GM10266 (cell line): ENCODE measurements at regions not wholly inside any gene's neighbourhood (a gene's known extent, or its start where the extent isn't known, plus 50 kb on each side); places are given as distances from the start of the nearest gene placed in this dataset.

Experiments
- DNase-seq: peaks from one replicate; pipeline ENCODE4 v3.0.0; 2012; ENCODE audit errors: extremely low spot score
- CTCF ChIP-seq: IDR thresholded peaks from 2 replicates; pipeline ENCODE4 v1.5.1; 2012; ENCODE audit warnings: mild to moderate bottlenecking, low read depth; ENCODE audit not compliant: control insufficient read depth, insufficient read depth; ENCODE audit errors: missing control alignments

- no peak for DNase-seq
These were observed 57.8 kb upstream of the SDK1 start for GRCh38 chr7:3243256-3243655.

GRCh38 chr7:3243680-3244079 is 57.4 kb upstream of the SDK1 start:
- no peak for DNase-seq

More at GRCh38 chr7:3243256-3243655, 57.8 kb upstream of the SDK1 start:
- TF ChIP-seq CTCF = no peak

GRCh38 chr7:3244241-3244814 is 56.7 kb upstream of the SDK1 start:
- no peak for DNase-seq
- no peak for TF ChIP-seq CTCF

More at GRCh38 chr7:3243680-3244079, 57.4 kb upstream of the SDK1 start:
- TF ChIP-seq CTCF = no peak

- DNase-seq = no peak
- TF ChIP-seq CTCF = no peak
These were observed 56.0 kb upstream of the SDK1 start for GRCh38 chr7:3245077-3245476.

GRCh38 chr7:3245721-3246120 is 55.3 kb upstream of the SDK1 start:
- no peak for DNase-seq
- TF ChIP-seq CTCF = no peak

- TF ChIP-seq CTCF = no peak
- no peak for DNase-seq
These were observed 54.9 kb upstream of the SDK1 start for GRCh38 chr7:3246127-3246526.

GRCh38 chr7:3246651-3247050 is 54.4 kb upstream of the SDK1 start:
- DNase-seq = no peak
- TF ChIP-seq CTCF = no peak
